ENCODE measurements at regions not wholly inside any gene's neighbourhood (a gene's known extent, or its start where the extent isn't known, plus 50 kb on each side); places are given as distances from the start of the nearest gene placed in this dataset.

- no peaks in the 10 kb centered on the region for H3K36me3 ChIP-seq (ENCODE audit: insufficient read depth, low read length)
- H3K9me3 ChIP-seq (ENCODE audit: low read length), result peaks cover 3% of the 10 kb centered on the region
- TF ChIP-seq RAD21 (conservative IDR thresholded peaks at IDR 0.05) (no peak), REST (IDR thresholded peaks at IDR 0.05; ENCODE audit: borderline replicate concordance) (no peak), SMC3 (conservative IDR thresholded peaks at IDR 0.05; ENCODE audit: poor library complexity) (no peak), MXI1 (conservative IDR thresholded peaks at IDR 0.05; ENCODE audit: poor library complexity, severe bottlenecking) (no peak), EP300 (conservative IDR thresholded peaks at IDR 0.05; ENCODE audit: poor library complexity, severe bottlenecking) (no peak), EZH2 (IDR thresholded peaks at IDR 0.05; ENCODE audit: borderline replicate concordance, insufficient read depth, low read length, poor library complexity, severe bottlenecking) (no peak)
- no peaks in the 10 kb centered on the region for H3K9me2 ChIP-seq (ENCODE audit: insufficient read depth, low read length)
- no peaks in the 10 kb centered on the region for H3K79me2 ChIP-seq (replicated peaks; ENCODE audit: insufficient read depth, low read length)
- peaks cover 13% of the 10 kb centered on the region for H3K27me3 ChIP-seq (ENCODE audit: insufficient read depth, low read depth, low read length)
- H3K4me2 ChIP-seq (ENCODE audit: low read length), result no peak overlapping the region
- no peak overlapping the region for H3K9ac ChIP-seq (ENCODE audit: low read length)
- no peak overlapping the region for H3K4me3 ChIP-seq (ENCODE audit: low read length)
- H4K20me1 ChIP-seq (ENCODE audit: insufficient read depth), result no peaks in the 10 kb centered on the region
- H3F3A ChIP-seq (ENCODE audit: insufficient read depth, low read length, poor library complexity, severe bottlenecking), result no peaks in the 10 kb centered on the region
- no peak overlapping the region for H2AFZ ChIP-seq (ENCODE audit: low read depth, low read length)
- no peak overlapping the region for H3K27ac ChIP-seq (ENCODE audit: low read length)
Observed at GRCh38 chr6:14456941-14457340, 339.4 kb downstream of the CD83 start.

- TF ChIP-seq REST (IDR thresholded peaks at IDR 0.05; ENCODE audit: borderline replicate concordance) (no peak), EZH2 (IDR thresholded peaks at IDR 0.05; ENCODE audit: borderline replicate concordance, insufficient read depth, low read length, poor library complexity, severe bottlenecking) (no peak), EP300 (conservative IDR thresholded peaks at IDR 0.05; ENCODE audit: poor library complexity, severe bottlenecking) (no peak), MXI1 (conservative IDR thresholded peaks at IDR 0.05; ENCODE audit: poor library complexity, severe bottlenecking) (no peak)
- no peaks in the 10 kb centered on the region for H3K79me2 ChIP-seq (replicated peaks; ENCODE audit: insufficient read depth, low read length)
- no peaks in the 10 kb centered on the region for H3K9me2 ChIP-seq (ENCODE audit: insufficient read depth, low read length)
- H3K4me2 ChIP-seq (ENCODE audit: low read length), result no peak overlapping the region
- no peaks in the 10 kb centered on the region for H3K9me3 ChIP-seq (ENCODE audit: low read length)
- H3K27ac ChIP-seq (ENCODE audit: low read length), result no peak overlapping the region
- no peak overlapping the region for H2AFZ ChIP-seq (ENCODE audit: low read depth, low read length)
- H3K27me3 ChIP-seq (ENCODE audit: insufficient read depth, low read depth, low read length), result peaks cover 9% of the 10 kb centered on the region
- H3K36me3 ChIP-seq (ENCODE audit: insufficient read depth, low read length), result no peaks in the 10 kb centered on the region
- H3K9ac ChIP-seq (ENCODE audit: low read length), result no peak overlapping the region
- H4K20me1 ChIP-seq (ENCODE audit: insufficient read depth), result no peaks in the 10 kb centered on the region
- no peaks in the 10 kb centered on the region for H3F3A ChIP-seq (ENCODE audit: insufficient read depth, low read length, poor library complexity, severe bottlenecking)
- H3K4me3 ChIP-seq (ENCODE audit: low read length), result no peak overlapping the region
Observed at GRCh38 chr6:14458669-14459266, 341.2 kb downstream of the CD83 start.
